ENCODE measurements at regions not wholly inside any gene's neighbourhood (a gene's known extent, or its start where the extent isn't known, plus 50 kb on each side); places are given as distances from the start of the nearest gene placed in this dataset.

DNA sequence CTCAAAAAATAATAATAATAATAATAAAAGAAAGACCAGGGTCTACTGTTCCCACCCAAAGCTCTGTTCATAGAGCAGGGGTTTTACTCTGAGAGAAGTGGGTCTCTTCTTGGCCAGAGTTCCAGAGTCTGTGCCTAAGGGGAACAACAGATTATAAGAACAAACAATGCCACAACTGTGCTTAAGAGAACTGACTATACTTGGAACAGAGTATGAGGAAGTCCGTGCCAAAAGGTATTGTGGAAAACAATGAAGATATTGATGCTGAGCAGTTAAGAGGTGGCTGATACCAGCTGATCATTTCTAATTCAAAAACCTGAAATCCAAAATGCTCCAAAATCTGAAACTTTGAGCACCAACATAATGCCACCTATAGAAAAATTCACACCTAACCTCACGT is 229.6 kb downstream of the FBXO8 start:
- TF ChIP-seq, protein P1, sequence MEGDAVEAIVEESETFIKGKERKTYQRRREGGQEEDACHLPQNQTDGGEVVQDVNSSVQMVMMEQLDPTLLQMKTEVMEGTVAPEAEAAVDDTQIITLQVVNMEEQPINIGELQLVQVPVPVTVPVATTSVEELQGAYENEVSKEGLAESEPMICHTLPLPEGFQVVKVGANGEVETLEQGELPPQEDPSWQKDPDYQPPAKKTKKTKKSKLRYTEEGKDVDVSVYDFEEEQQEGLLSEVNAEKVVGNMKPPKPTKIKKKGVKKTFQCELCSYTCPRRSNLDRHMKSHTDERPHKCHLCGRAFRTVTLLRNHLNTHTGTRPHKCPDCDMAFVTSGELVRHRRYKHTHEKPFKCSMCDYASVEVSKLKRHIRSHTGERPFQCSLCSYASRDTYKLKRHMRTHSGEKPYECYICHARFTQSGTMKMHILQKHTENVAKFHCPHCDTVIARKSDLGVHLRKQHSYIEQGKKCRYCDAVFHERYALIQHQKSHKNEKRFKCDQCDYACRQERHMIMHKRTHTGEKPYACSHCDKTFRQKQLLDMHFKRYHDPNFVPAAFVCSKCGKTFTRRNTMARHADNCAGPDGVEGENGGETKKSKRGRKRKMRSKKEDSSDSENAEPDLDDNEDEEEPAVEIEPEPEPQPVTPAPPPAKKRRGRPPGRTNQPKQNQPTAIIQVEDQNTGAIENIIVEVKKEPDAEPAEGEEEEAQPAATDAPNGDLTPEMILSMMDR (IDR thresholded peaks at IDR 0.05 in 4 of 5, conservative IDR thresholded peaks at IDR 0.05 in 1 of 5), result no peak
- no peak for TF ChIP-seq POLR2A (IDR thresholded peaks at IDR 0.05)
